HG03521 (cell line): ENCODE measurements at regions not wholly inside any gene's neighbourhood (a gene's known extent, or its start where the extent isn't known, plus 50 kb on each side); places are given as distances from the start of the nearest gene placed in this dataset.

Experiments
- ATAC-seq: cut with Tn5 transposase; IDR thresholded peaks from one replicate; pipeline ENCODE4 v1.9.1; 2021; ENCODE audit warnings: mild to moderate bottlenecking, moderate library complexity; ENCODE audit not compliant: unreplicated experiment

DNA sequence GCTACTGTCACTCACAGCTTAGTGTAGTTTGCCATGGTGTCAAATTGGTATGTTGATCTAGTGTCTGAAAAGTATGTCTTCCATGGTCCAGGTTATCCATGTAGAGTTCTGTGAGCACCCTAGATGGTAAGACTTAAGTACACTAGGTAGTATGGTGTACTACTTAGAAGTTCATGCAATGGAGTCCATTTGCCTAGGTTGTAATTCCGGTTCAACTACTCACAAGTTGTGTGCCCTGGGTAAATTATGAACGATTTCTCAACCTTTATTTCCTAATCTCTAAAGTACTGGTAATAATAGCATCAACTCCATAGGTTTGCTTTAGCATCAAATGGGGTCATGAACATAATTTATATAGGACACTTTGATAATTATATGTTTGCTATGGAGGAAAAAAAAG lies 666.2 kb upstream of the CELF2 start:
- no peak for ATAC-seq

DNA sequence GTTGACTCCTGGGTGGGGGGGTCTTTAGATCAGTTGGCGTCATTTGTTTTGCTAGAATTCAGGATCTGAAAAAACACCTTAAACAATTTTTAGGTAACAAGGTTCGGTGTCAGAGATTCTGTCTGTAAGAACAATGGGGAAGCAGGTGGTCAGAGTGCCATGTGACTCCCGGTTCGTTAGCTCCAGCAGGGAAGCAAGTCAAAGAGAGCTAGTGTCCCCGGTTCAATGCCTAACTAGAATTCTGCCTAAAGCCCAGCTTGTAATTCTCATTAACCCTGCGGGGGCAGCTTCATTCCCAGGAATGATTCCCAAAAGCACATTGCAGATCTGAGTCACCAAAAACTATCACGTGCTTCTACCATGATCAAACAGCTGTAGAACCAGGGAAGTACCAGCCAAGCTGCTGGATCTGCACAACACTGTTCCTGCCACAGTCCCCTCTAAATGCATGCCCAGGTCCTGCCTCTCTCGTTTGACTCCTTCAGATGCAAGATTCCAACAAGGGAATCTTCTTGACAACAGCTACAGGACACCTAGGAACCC lies 664.3 kb upstream of the CELF2 start:
- ATAC-seq = no peak

DNA sequence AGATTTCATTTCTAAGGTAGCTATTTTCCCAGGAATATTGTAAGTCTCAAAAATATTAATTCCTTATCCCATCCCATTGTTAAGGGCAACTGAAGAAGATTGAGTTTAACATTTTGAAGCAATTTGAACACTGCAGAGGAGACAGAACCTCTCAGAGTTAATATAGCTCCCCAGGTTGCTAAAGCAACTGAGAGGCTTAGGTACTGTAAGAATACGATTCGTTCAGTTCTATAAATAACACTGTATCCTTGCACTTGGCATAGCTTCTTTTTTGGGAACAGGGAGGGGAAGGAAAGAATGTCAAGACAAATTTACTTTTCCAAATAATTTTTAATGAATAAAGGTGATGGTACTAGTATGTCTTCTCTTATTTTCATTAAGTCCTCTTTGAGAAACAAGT lies 658.4 kb upstream of the CELF2 start:
- ATAC-seq = no peak

DNA sequence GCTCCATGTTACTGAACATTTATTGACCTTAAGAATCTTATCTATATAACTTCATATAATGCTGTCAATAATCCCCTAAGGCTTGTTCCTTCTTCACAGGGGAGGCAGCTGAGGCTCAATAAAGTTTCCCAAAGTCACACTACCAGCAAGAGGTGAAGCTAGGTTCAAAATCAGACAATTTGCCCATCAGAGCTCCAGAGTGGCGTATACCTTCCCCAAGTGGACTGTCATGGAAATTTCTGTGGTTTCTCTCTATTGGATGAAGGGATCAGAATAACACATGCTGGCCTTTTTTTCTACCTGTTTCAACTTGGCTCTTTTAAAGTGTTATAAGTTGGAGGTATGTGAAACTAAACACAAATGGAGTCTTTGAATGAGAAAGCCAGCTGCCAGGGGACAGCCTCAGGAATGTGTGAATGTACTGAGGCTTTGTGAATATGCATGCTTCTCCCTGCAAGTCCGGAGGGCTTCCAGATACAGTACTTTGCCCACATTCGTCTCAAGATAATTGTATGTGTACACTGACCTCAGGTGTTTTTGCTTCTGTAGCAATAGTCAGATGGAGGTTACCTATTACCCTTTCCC lies 656.3 kb upstream of the CELF2 start:
- ATAC-seq = no peak

DNA sequence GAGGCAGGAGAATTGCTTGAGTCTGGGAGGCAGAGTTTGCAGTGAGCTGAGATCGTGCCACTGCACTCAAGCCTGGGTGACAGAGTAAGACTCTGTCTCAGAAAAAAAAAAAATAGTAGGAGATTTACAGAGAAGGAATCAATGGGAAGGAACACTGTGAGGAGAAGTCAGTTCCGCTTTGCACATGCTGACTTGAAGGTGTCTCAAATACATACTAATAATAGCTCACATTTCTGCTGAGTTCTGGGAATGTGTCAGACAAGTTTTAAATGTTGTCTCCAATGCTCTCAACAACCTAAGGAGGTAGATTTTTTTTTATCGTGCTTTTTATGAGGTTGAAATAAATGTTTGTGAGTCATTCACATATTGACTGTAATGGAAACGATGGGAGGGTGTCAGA lies 654.9 kb upstream of the CELF2 start:
- no peak for ATAC-seq

DNA sequence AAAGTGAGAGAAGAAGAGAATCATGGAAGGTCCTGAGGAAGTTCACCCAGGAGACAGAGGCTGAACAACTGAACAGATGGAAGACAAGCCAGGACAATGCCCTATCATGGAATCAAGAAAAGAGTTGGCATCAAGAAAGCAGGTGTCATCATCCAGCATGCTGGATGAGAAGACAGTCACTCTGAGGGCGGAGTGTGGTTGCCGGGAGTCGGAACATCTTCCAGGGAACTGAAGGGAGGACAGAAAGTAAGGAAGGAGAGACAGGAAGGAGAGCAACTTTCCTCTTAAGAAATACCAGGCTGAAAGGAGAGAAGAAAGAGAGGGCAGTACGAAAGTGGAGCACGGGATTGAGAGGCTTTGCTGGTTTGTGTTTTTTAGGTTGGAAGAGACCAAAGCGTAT lies 654.5 kb upstream of the CELF2 start:
- ATAC-seq = no peak

DNA sequence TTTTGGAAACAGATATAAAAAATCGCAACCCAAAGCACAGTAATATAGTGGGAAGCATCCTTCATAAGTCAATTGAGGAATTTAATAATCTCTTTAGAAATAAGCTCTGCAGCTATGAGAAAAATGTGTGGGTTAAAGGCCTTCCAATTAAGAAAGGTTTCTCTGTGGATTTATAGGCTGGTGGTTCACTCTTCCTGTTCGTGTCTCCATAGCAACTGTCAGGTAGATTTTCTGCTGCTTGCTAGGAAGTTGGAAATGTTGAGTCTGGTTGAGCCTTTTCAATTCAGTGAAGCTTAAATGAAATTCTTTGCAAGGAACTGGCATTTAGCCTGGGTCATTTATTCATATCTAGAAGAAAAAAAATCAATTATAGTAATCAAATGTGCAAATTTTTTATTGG lies 652.8 kb upstream of the CELF2 start:
- ATAC-seq = no peak

DNA sequence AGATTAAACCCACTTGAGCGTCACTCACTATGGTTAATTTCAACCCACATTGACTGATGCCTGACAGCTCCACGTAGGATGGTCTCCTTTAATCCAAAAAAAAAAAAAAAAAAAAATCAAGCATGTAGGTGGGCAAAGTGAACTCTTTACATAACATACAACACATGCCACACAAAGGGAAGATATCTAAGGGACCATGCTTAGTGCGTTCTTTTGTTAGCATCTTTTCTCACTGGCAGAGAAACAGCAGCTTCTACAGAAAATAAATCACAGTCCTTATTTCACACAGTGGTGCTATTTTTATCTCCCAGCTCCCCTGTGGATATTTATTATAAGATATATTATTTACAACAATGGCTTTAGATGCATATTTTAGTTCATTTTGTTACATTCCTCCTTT lies 652.0 kb upstream of the CELF2 start:
- no peak for ATAC-seq

DNA sequence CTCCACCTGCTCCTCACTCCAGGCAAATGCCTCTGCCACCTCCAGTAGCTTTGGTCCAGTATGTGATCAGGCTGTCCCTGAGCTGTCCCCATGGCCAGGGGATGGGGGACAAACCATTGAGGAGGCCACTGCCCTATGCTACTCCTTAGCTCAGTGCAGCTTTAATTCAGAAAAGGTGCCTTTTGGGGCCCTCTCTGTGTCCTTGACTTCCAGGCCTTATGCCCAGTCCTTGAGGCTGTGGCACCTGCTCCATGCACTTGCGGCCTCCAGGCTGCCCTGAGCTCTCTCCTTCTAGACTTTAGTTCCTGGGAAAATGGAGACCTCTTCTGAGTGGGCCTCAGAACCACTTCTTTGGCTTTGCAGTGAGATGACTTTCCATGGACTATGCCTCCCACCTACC lies 650.8 kb upstream of the CELF2 start:
- no peak for ATAC-seq

DNA sequence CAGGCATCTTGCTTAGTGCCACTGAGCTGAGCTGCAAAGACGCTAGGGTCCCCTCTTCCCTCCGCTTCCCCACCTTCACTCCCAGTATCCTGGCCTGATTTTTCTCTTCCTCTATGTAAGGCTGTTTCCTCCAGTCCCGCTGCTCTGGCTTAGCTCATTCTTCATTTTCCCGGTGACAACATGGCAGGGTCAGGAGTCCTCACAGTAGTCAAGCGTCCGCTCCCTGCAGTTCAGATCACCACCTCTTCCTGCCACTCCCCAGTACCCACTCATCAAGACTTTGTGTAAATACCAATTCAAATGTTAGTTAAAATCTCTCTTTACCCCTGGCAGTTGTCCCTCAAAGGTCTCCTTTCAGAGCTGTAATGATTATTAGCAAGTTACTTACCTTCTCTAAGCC lies 650.4 kb upstream of the CELF2 start:
- no peak for ATAC-seq

DNA sequence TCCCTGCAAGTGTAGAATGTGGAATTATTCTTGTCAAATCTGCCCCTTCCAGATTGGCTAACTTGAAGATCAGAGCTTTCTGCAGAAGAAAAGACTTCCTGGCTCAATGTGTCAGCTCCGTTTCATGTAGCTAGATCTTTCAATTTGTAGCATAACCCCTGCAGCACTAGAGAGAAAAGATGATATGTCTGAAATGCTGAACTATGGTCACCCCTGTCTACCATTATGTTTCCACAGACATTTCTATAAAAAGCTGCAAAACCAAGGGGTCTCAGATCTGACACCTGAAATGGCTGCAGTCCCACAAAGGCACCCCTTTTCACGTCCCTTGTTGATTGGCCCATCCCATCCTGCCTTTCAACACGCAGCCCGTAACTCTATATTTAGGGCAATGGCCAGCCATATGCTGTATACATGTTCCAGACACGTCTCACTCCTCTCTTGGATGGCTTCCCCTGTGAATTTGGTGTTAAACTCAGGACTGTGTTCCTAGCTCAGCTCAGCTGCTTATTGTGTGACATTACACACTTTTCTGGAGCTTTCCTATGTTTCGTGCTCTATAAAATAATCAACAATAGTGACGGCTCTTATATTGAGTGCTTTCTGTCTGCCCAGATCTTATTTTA lies 648.6 kb upstream of the CELF2 start:
- no peak for ATAC-seq

DNA sequence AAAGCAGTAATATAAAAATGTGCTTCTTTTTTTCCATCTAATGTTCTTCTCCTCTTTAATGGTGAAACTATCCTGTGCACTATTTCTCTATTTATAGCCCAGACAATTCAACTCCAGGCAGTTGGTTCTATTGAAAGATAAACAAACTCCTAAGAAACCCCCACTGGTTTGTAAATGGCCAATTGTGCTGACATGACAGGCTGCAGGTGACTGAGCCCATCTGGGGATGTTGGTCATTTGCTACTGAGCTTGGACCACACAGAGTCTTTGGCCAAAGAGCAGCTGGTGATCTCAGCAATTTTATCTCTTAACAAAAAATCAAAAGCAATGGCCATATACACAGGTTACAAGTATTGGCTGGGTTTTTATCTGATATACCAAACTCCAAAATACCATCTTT lies 631.8 kb upstream of the CELF2 start:
- ATAC-seq = no peak

DNA sequence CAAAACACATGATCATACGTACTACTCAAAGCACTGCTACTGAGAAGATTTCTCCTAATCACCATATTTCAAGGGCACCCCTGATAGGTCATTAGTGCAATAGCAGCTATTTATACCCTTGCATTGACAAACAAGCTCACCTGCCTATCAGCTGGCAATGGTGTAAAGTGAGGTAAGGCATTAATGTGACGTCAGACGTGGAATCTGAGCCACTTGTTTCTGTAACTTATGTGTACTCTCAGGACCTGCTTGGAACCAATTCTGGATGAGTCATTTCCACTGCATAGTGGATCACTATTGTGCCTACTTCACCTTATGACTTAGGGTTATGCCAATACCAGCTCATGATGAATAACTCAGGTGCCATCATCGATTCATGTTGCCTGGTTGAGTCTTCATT lies 628.5 kb upstream of the CELF2 start:
- ATAC-seq = no peak

DNA sequence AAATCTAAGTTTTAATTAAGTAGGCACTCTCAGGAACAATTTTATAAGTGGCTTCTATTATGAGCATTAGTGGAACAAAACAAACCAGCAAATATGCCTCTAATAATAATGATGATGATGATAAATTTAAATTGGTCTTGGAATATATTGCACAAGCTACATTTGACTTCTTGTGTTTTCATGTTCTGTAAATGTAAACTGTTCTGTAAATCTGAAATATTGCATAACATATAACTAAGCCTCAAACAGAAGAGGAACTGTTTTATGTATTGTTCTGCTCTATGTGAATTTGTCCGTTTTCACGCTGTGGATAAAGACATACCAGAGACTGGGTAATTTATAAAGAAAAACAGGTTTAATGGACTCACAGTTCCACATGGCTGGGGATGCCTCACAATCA lies 625.2 kb upstream of the CELF2 start:
- no peak for ATAC-seq

DNA sequence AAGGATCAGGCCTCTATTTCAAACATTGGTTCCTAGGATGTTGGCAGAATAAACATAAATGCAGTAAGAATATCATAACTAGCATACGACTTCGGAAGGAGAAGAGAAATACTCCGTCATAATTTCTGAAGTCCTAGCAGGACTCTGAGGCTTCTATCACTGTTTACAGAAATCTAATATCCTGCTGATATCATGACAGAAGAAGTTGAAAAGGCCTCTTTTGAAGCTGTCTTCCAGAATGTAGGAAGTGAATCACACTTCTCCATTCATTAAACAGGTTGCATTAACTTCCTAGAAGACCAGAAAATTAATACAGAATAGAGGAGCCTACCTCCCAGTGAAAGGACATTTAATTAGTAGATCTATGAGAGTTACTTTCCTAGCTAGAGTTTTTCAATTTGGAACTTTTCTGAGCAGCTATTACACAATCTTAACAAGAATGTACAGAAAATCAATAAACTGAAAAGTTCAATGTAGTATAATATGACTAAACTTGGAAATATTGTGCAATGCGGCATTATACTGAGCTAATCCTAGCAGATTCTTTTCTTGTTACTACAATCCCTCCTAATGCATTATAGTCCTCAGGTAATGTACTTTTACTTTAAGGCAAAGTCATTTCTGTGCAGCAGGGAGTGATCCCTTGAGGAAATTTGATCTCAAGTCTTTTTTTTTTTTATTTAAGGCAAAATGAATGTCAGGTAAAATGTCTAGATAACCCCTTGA lies 622.6 kb upstream of the CELF2 start:
- ATAC-seq = no peak

DNA sequence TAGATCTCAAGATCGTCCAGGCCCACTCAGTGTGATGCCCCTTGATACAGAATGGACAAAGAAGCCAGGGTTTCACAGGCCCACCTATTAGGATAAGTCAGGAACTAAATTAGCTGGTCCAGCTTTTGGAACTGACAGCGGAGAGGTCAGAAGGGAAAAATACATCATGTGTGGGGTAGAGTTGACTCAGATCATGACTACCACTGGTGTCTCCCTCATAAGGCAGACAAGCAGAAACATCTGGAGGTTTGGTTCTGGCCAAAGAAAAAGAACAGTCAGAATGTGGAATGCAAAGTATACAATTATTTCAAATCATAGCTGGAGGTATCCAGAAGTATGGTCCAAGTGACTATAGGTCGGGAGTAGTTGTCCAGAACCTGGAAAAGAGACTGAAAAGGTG lies 621.1 kb upstream of the CELF2 start:
- no peak for ATAC-seq

DNA sequence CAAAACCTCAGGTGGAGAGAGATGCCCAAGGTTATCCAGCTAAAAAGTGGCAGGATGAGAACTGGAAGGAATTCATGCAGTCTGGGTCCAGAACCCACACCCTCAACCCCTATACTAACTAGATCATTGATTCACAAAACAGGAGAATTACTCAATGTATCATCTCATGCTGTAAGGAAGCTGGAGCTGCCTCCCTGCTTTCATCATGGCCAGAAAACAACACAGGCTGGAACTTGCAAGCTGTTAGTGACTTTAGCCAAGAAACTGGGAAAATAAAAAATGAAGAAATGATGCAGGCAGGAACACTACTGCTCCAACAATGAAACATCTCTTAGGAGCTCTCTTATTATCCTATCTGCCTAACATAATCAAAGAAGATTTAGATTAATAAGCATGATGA lies 619.8 kb upstream of the CELF2 start:
- ATAC-seq = no peak

DNA sequence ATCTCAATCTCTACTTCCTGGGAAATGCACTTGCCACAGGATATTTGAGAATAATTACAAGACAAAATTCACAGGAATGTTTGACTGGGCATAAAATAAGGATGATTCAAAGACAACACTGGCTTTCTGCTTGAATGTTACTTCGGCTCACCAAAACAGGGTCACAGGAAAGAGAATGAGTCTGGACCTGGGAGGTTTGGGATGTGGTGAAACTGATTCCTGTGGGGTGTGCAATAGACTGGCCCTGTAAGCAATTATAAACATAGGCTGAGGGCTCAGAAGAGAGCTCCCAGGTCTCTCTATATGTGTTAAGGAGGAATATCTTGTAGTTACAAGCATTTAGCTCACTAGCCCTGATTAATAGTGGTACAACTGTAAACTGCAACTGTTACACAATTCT lies 613.9 kb upstream of the CELF2 start:
- no peak for ATAC-seq

DNA sequence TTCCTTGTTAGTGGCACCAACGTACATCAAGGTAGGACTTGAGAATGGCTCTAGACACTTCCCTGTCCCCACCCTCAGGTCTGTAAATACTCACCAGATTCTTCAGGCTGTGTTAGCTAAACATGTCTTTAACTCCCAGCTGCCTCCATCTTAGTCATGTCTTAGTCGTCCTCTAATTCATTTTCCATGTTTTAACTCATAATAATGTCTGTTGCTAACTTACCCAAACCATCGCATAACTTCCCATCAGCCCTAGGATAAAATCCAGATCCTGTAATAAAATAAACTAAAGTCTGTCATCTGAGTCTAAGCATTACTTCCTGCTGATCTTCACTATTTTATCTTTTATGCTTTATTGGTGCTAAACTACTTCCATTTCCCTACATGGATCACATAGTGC lies 600.0 kb upstream of the CELF2 start:
- no peak for ATAC-seq

DNA sequence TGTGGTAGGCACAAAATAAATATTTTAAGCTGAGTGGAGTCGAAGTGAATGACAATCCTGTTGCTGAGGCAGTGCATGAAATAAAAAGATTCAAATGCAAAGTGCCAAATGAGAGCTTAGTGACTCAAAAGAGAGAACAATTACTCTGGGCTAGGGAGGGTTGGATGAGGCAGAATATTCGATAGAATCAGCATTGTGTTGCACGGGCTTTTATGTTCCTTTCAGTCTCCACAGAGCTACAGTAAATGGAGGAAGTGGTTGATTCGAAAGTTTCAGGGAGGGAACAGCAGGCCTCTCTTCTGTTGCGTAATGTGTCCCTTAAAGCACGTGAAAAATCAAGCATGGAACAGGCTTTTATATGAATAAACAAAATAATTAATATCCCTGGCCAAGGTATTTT lies 599.3 kb upstream of the CELF2 start:
- peak; percentile 98 for ATAC-seq

DNA sequence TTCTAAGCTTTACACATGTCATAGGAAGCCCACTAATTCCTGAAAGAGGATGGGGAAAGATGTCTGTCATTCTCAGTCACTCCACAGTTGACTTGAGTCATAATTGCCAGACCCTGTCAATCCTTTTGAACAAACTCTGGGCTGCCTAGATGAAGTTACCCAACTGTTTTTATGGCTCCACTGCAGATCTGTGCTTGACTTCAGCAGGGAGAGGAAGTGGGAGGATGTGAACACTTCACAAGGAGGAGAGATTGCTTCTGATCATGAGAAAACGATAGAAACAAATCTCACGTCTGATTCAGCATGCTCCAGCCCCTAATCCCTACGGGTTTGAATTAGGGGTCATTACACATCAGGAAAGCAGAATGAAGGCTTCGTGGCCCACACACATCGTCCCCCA lies 596.6 kb upstream of the CELF2 start:
- ATAC-seq = no peak

DNA sequence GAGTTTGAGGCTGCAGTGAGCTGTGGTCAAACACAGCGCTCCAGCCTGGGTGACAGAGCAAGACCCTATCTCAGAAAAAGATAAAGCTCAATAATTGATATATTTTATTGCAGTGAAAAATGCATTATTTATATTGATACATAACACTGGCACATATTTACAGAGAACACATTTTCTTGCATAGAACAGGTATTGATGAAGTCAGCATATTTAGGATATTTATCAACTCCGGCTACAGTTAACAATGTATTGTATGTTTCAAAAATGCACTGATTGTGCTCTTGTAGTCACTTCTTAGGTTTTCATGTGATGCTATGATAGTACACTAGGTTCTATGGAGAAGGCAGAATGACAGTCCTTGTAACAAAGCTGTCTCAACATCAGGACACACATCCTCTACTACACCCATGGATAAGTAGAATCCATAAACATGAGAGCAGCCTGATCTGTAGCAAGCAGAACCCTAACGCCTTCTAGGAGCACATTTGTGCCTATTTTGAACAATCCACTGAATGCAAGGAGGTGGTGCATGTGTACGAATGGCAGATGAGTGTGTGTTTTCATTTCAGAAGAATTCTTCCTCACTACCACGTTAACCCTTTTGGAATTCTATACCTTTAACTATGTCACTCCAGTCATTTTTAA lies 586.1 kb upstream of the CELF2 start:
- no peak for ATAC-seq
